ENCODE measurements at regions not wholly inside any gene's neighbourhood (a gene's known extent, or its start where the extent isn't known, plus 50 kb on each side); places are given as distances from the start of the nearest gene placed in this dataset.

- in situ Hi-C loops (cut with MboI; ENCODE audit: low pct_unique_long_range_greater_than_20kb, low sequenced_read_pairs, unreplicated experiment), result no loop called here
- DNase-seq (ENCODE audit: low spot score), result no peak
- TF ChIP-seq CTCF (IDR thresholded peaks at IDR 0.05; ENCODE audit: extremely low read depth, insufficient read depth, missing control alignments), result no peak
Measured at GRCh38 chr9:11335011-11335410, 722.2 kb upstream of the PTPRD start.

- no peak for DNase-seq (ENCODE audit: low spot score)
- in situ Hi-C loops (cut with MboI; ENCODE audit: low pct_unique_long_range_greater_than_20kb, low sequenced_read_pairs, unreplicated experiment), result no loop called here
- no peak for TF ChIP-seq CTCF (IDR thresholded peaks at IDR 0.05; ENCODE audit: extremely low read depth, insufficient read depth, missing control alignments)
Measured at GRCh38 chr9:11338130-11338529, 725.3 kb upstream of the PTPRD start.

GRCh38 chr9:11340654-11341053 lies 727.9 kb upstream of the PTPRD start:
- DNase-seq (ENCODE audit: low spot score), result no peak
- in situ Hi-C loops (cut with MboI; ENCODE audit: low pct_unique_long_range_greater_than_20kb, low sequenced_read_pairs, unreplicated experiment), result no loop called here
- no peak for TF ChIP-seq CTCF (IDR thresholded peaks at IDR 0.05; ENCODE audit: extremely low read depth, insufficient read depth, missing control alignments)

- no peak for TF ChIP-seq CTCF (IDR thresholded peaks at IDR 0.05; ENCODE audit: extremely low read depth, insufficient read depth, missing control alignments)
- in situ Hi-C loops (cut with MboI; ENCODE audit: low pct_unique_long_range_greater_than_20kb, low sequenced_read_pairs, unreplicated experiment), result no loop called here
Measured at GRCh38 chr9:11347437-11347836, 734.6 kb upstream of the PTPRD start.

GRCh38 chr9:11348366-11348765 lies 735.6 kb upstream of the PTPRD start:
- TF ChIP-seq CTCF (IDR thresholded peaks at IDR 0.05; ENCODE audit: extremely low read depth, insufficient read depth, missing control alignments), result no peak
- in situ Hi-C loops (cut with MboI; ENCODE audit: low pct_unique_long_range_greater_than_20kb, low sequenced_read_pairs, unreplicated experiment), result no loop called here
- DNase-seq (ENCODE audit: low spot score), result no peak

More at GRCh38 chr9:11347437-11347836, 734.6 kb upstream of the PTPRD start:
- no peak for DNase-seq (ENCODE audit: low spot score)

GRCh38 chr9:11349187-11349586 lies 736.4 kb upstream of the PTPRD start:
- no peak for TF ChIP-seq CTCF (IDR thresholded peaks at IDR 0.05; ENCODE audit: extremely low read depth, insufficient read depth, missing control alignments)
- in situ Hi-C loops (cut with MboI; ENCODE audit: low pct_unique_long_range_greater_than_20kb, low sequenced_read_pairs, unreplicated experiment), result no loop called here
- DNase-seq (ENCODE audit: low spot score), result no peak

- no peak for DNase-seq (ENCODE audit: low spot score)
- in situ Hi-C loops (cut with MboI; ENCODE audit: low pct_unique_long_range_greater_than_20kb, low sequenced_read_pairs, unreplicated experiment), result no loop called here
- no peak for TF ChIP-seq CTCF (IDR thresholded peaks at IDR 0.05; ENCODE audit: extremely low read depth, insufficient read depth, missing control alignments)
Measured at GRCh38 chr9:11352612-11353011, 739.8 kb upstream of the PTPRD start.

Measured in GM13977 (cell line).